ENCODE measurements at regions not wholly inside any gene's neighbourhood (a gene's known extent, or its start where the extent isn't known, plus 50 kb on each side); places are given as distances from the start of the nearest gene placed in this dataset.

DNA sequence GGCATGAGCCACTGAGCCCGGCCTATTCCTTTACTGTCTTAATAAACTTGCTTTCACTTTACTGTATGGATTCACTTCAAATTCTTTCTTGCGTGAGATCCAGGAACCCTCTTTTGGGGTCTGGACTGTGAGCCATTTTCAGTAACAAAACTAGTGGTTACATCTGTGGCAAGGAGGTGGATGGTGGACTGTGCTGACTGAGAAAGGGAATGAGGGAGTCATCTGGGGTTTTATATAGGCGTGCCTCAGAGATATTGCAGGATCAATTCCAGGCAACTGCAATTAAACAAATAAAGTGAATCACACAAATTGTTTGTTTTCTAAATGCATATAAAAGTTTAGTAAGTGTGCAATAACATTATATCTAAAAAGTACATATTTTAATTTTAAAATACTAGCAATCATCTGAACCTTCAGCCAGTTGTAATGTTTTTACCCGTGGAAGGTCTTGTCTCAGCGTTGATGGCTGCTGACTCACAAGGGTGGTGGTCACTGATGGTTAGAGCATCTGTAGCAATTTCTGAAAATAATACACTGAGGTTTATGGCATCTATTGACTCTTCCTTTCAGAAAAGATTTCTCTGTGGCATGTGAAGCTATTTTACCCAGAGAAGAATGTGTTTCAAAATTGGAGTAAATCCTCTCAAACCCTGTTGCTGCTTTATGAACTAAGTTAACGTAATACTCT, 111.4 kb upstream of the FKBP1C start:
- WGBS, 3 donors = 89 to 95% (median 91%) methylated on average over 6 of the region's 6 CpGs
- Histone ChIP-seq H3K4me1 (ENCODE audit: control insufficient read depth in 3 of 3, insufficient read depth in 2 of 3, low read depth in 1 of 3, low read length in 2 of 3) (no peaks in the 10 kb centered on the region), H3K27me3 (ENCODE audit: control insufficient read depth in 3 of 3, insufficient read depth in 3 of 3, low read length in 3 of 3) (no peaks in the 10 kb centered on the region), H3K4me3 (ENCODE audit: low read depth in 1 of 3, low read length in 3 of 3) (no peak overlapping the region), H3K36me3 (ENCODE audit: control insufficient read depth in 3 of 3, insufficient read depth in 2 of 3, low read depth in 1 of 3, low read length in 3 of 3) (no peaks in the 10 kb centered on the region), H3K27ac (ENCODE audit: low read depth in 1 of 3, low read length in 2 of 3) (no peak overlapping the region), H3K9me3 (ENCODE audit: control insufficient read depth in 2 of 2, insufficient read depth in 1 of 2, low read depth in 1 of 2, low read length in 1 of 2) (no peaks in the 10 kb centered on the region)
- no peak for DNase-seq
- FAIRE-seq = no peak

GRCh38 chr6:63114610-63115211, 96.6 kb upstream of the FKBP1C start:
- H3K4me1 ChIP-seq (ENCODE audit: control insufficient read depth in 3 of 3, insufficient read depth in 2 of 3, low read depth in 1 of 3, low read length in 2 of 3) = no peaks in the 10 kb centered on the region
- no peak for FAIRE-seq
- DNase-seq = no peak
- 64 to 87% (median 85%) methylated on average over 2 of the region's 2 CpGs for WGBS, 3 donors
- H3K4me3 ChIP-seq (ENCODE audit: low read depth in 1 of 3, low read length in 3 of 3) = no peak overlapping the region
- H3K36me3 ChIP-seq (ENCODE audit: control insufficient read depth in 3 of 3, insufficient read depth in 2 of 3, low read depth in 1 of 3, low read length in 3 of 3) = no peaks in the 10 kb centered on the region
- H3K9me3 ChIP-seq (ENCODE audit: control insufficient read depth in 2 of 2, insufficient read depth in 1 of 2, low read depth in 1 of 2, low read length in 1 of 2) = peaks cover 0 to 3% of the 10 kb centered on the region in 2 donors
- H3K27ac ChIP-seq (ENCODE audit: low read depth in 1 of 3, low read length in 2 of 3) = no peak overlapping the region
- H3K27me3 ChIP-seq (ENCODE audit: control insufficient read depth in 3 of 3, insufficient read depth in 3 of 3, low read length in 3 of 3) = no peaks in the 10 kb centered on the region

GRCh38 chr6:63121166-63121565, 90.1 kb upstream of the FKBP1C start:
- FAIRE-seq = no peak
- Histone ChIP-seq H3K9me3 (ENCODE audit: control insufficient read depth in 2 of 2, insufficient read depth in 1 of 2, low read depth in 1 of 2, low read length in 1 of 2) (no peaks in the 10 kb centered on the region), H3K4me3 (ENCODE audit: low read depth in 1 of 3, low read length in 3 of 3) (no peak overlapping the region), H3K27me3 (ENCODE audit: control insufficient read depth in 3 of 3, insufficient read depth in 3 of 3, low read length in 3 of 3) (no peaks in the 10 kb centered on the region), H3K4me1 (ENCODE audit: control insufficient read depth in 3 of 3, insufficient read depth in 2 of 3, low read depth in 1 of 3, low read length in 2 of 3) (no peaks in the 10 kb centered on the region), H3K36me3 (ENCODE audit: control insufficient read depth in 3 of 3, insufficient read depth in 2 of 3, low read depth in 1 of 3, low read length in 3 of 3) (no peaks in the 10 kb centered on the region), H3K27ac (ENCODE audit: low read depth in 1 of 3, low read length in 2 of 3) (no peak overlapping the region)
- DNase-seq = peak in 1 of 2 donors; percentile 8
- 33 to 40% (median 39%) methylated on average over 2 of the region's 2 CpGs for whole genome bisulfite sequencing, 3 donors

- Histone ChIP-seq H3K4me1 (ENCODE audit: control insufficient read depth in 3 of 3, insufficient read depth in 2 of 3, low read depth in 1 of 3, low read length in 2 of 3) (no peaks in the 10 kb centered on the region), H3K27ac (ENCODE audit: low read depth in 1 of 3, low read length in 2 of 3) (no peak overlapping the region), H3K9me3 (ENCODE audit: control insufficient read depth in 2 of 2, insufficient read depth in 1 of 2, low read depth in 1 of 2, low read length in 1 of 2) (peaks cover 0 to 16% of the 10 kb centered on the region in 2 donors), H3K36me3 (ENCODE audit: control insufficient read depth in 3 of 3, insufficient read depth in 2 of 3, low read depth in 1 of 3, low read length in 3 of 3) (no peaks in the 10 kb centered on the region), H3K4me3 (ENCODE audit: low read depth in 1 of 3, low read length in 3 of 3) (no peak overlapping the region), H3K27me3 (ENCODE audit: control insufficient read depth in 3 of 3, insufficient read depth in 3 of 3, low read length in 3 of 3) (no peaks in the 10 kb centered on the region)
- WGBS, 3 donors = 90 to 94% (median 94%) methylated on average over 3 of the region's 3 CpGs
- DNase-seq = no peak
- no peak for FAIRE-seq
Observed at GRCh38 chr6:63140114-63140513, 71.2 kb upstream of the FKBP1C start.

GRCh38 chr6:63140692-63141318, 70.5 kb upstream of the FKBP1C start:
- WGBS, 3 donors = 89 to 92% (median 92%) methylated on average over 2 of the region's 2 CpGs
- Histone ChIP-seq H3K27me3 (ENCODE audit: control insufficient read depth in 3 of 3, insufficient read depth in 3 of 3, low read length in 3 of 3) (no peaks in the 10 kb centered on the region), H3K27ac (ENCODE audit: low read depth in 1 of 3, low read length in 2 of 3) (no peak overlapping the region), H3K36me3 (ENCODE audit: control insufficient read depth in 3 of 3, insufficient read depth in 2 of 3, low read depth in 1 of 3, low read length in 3 of 3) (no peaks in the 10 kb centered on the region), H3K4me1 (ENCODE audit: control insufficient read depth in 3 of 3, insufficient read depth in 2 of 3, low read depth in 1 of 3, low read length in 2 of 3) (no peaks in the 10 kb centered on the region), H3K4me3 (ENCODE audit: low read depth in 1 of 3, low read length in 3 of 3) (no peak overlapping the region), H3K9me3 (ENCODE audit: control insufficient read depth in 2 of 2, insufficient read depth in 1 of 2, low read depth in 1 of 2, low read length in 1 of 2) (peaks cover 0 to 16% of the 10 kb centered on the region in 2 donors)
- FAIRE-seq = no peak
- no peak for DNase-seq

GRCh38 chr6:63149730-63150129, 61.5 kb upstream of the FKBP1C start:
- Histone ChIP-seq H3K4me3 (ENCODE audit: low read depth in 1 of 3, low read length in 3 of 3) (no peak overlapping the region), H3K4me1 (ENCODE audit: control insufficient read depth in 3 of 3, insufficient read depth in 2 of 3, low read depth in 1 of 3, low read length in 2 of 3) (peaks cover 0 to 7% (median 0%) of the 10 kb centered on the region in 3 donors), H3K27me3 (ENCODE audit: control insufficient read depth in 3 of 3, insufficient read depth in 3 of 3, low read length in 3 of 3) (no peaks in the 10 kb centered on the region), H3K27ac (ENCODE audit: low read depth in 1 of 3, low read length in 2 of 3) (peak overlapping the region in 1 of 3 donors; percentile 40), H3K9me3 (ENCODE audit: control insufficient read depth in 2 of 2, insufficient read depth in 1 of 2, low read depth in 1 of 2, low read length in 1 of 2) (no peaks in the 10 kb centered on the region), H3K36me3 (ENCODE audit: control insufficient read depth in 3 of 3, insufficient read depth in 2 of 3, low read depth in 1 of 3, low read length in 3 of 3) (no peaks in the 10 kb centered on the region)
- peak in 1 of 2 donors; percentile 64 for DNase-seq
- FAIRE-seq = no peak

DNA sequence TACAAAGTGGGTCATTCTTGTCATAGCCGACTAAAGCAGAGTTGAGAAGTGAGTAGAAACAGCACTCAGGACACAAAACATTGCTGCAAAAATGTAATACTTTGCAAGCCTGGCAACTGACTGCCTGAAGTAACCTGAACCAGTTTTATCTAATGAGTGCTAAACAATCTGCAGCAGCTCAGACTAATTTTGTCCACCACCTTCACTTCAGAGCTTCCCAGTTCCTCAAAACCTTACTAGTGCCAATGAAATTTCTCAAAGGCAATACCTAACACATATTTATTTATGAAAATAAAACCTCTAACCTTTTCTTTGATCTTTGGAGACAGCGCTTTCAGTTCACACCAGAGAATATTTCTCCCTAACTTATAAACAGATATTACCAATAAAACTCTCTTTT, 56.7 kb upstream of the FKBP1C start:
- no peaks in the 10 kb centered on the region for H3K9me3 ChIP-seq (ENCODE audit: control insufficient read depth in 2 of 2, insufficient read depth in 1 of 2, low read depth in 1 of 2, low read length in 1 of 2)
- DNase-seq (no peak), FAIRE-seq (no peak)
- H3K4me3 ChIP-seq (ENCODE audit: low read depth in 1 of 3, low read length in 3 of 3) = no peak overlapping the region
- H3K27ac ChIP-seq (ENCODE audit: low read depth in 1 of 3, low read length in 2 of 3) = no peak overlapping the region
- no peaks in the 10 kb centered on the region for H3K27me3 ChIP-seq (ENCODE audit: control insufficient read depth in 3 of 3, insufficient read depth in 3 of 3, low read length in 3 of 3)
- H3K4me1 ChIP-seq (ENCODE audit: control insufficient read depth in 3 of 3, insufficient read depth in 2 of 3, low read depth in 1 of 3, low read length in 2 of 3) = peaks cover 0 to 2% (median 0%) of the 10 kb centered on the region in 3 donors
- 78 to 88% (median 79%) methylated on average over 2 of the region's 2 CpGs for WGBS, 3 donors
- H3K36me3 ChIP-seq (ENCODE audit: control insufficient read depth in 3 of 3, insufficient read depth in 2 of 3, low read depth in 1 of 3, low read length in 3 of 3) = no peaks in the 10 kb centered on the region

Measured in small intestine (tissue), 7 donors.